ENCODE measurements at regions not wholly inside any gene's neighbourhood (a gene's known extent, or its start where the extent isn't known, plus 50 kb on each side); places are given as distances from the start of the nearest gene placed in this dataset.

DNA sequence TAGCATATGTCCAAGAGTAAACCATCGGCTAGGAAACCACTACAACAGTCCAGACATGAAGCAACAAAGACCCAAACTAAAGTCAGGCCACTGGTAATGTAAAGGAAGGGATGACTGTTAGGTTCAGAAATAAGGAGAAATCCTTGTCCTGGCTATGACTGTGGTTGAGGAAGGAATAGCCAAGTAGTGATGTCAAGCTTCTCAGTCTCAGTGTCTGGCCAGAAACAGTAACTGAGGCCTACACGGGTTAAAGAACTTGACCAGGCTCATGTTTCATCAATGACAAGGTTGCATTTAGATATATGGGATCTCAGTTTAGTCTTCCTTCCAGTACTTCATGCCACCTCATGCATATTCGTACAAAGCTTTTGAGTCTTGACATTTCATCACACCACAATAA is 162.0 kb downstream of the ETAA1 start:
- no peak overlapping the region for H3K27ac ChIP-seq (ENCODE audit: low read length)
- no peak for ATAC-seq
- no peaks in the 10 kb centered on the region for H3K9me3 ChIP-seq (ENCODE audit: control insufficient read depth, low read length)
- H3K27me3 ChIP-seq (ENCODE audit: control insufficient read depth, insufficient read depth), result no peaks in the 10 kb centered on the region
- intact Hi-C loops (cut with DNase I), result no loop called here
- no peaks in the 10 kb centered on the region for H3K4me1 ChIP-seq (ENCODE audit: control insufficient read depth, insufficient read depth, low read length)
- no peak for DNase-seq
- H3K4me3 ChIP-seq (ENCODE audit: low read length), result no peak overlapping the region
- 81% methylated on average over 3 of the region's 3 CpGs for WGBS

DNA sequence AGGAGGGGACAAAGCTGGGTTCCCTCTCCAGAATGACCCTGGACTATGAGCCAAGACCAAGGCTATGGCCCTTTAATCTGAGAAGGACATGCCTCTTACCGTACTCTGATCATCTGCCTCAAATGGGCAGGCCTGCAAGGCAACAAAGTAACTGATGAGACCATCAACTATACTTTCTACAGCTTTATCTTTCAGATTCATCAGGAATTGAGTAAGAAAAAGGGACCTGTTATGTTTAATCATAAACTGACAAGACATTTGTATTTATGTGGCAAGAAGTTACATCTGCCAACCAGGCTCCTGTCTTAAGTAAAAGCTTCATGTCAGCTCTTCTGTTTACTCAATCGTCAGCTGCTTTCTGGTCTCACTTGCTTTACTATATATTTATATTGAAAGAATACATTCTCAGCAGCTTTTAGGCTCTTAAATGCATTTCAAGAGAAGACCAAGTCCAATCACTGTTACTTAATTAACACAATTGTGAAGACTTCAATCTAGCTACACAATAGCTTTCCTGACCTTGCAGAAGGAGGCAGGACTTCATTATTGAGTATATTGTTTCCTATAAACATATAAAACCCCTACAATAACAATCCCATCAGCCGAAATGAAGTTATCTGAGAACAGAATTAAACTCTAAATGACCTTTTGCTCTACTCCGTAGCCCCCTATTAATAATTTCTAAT is 163.8 kb downstream of the ETAA1 start:
- Histone ChIP-seq H3K27me3 (ENCODE audit: control insufficient read depth, insufficient read depth) (no peaks in the 10 kb centered on the region), H3K9me3 (ENCODE audit: control insufficient read depth, low read length) (no peaks in the 10 kb centered on the region), H3K27ac (ENCODE audit: low read length) (peak overlapping the region; percentile 80), H3K4me3 (ENCODE audit: low read length) (no peak overlapping the region), H3K4me1 (ENCODE audit: control insufficient read depth, insufficient read depth, low read length) (peaks cover 2% of the 10 kb centered on the region)
- DNase-seq (no peak), ATAC-seq (no peak)
- intact Hi-C loops (cut with DNase I), result loop anchor here in 1 of 4 donors (10.0 kb wide), 1 partner anchor 84 kb away; no protein-coding TSS in a partner anchor
- WGBS, result 23% methylated on average over 4 of the region's 4 CpGs

DNA sequence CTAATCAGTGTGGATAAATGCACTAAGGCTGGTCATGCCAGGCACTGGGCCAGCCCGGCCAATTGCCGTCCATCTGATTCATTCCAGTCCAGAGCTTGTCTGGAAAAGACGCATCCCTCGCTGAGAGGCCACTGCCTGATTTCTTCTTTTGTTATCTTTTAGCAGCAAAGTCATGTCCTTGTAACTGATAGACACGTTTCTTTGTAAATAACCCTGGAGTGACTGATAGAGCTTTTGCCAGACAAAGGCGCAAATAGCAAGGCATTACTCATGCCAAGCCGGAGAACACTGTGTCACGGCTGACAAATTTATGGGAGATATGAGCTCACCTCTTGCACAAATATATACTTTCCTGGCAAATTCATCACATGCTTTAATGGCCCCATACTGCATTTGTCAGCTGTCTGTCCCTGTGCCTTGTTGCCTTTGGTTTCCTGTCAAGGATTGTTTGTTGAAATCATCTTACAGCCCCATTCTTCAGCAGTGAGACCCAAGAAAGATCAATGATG is 164.4 kb downstream of the ETAA1 start:
- intact Hi-C loops (cut with DNase I), result loop anchor here in 1 of 4 donors (10.0 kb wide), 1 partner anchor 83 kb away; no protein-coding TSS in a partner anchor

DNA sequence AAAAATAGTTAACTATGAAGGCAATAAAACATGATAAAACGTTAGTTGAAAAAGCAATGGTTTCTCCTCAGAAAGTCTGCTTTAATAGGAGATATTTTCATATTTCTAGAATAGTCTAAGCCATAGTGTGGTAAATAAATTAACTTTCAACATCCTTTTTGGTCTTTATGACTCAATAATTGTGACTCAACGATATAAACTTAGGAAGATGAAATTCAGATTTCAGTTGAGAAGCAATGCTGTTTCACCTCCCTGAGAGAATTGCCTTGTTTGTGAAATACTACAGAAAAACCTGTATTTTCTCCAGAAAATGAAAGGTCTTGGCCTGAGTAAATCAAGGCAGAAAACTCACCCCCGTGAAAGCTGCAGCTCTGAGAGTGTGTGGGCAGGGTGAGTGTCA is 166.9 kb downstream of the ETAA1 start:
- 59% methylated on average over 3 of the region's 3 CpGs for WGBS
- Histone ChIP-seq H3K9me3 (ENCODE audit: control insufficient read depth, low read length) (no peaks in the 10 kb centered on the region), H3K4me1 (ENCODE audit: control insufficient read depth, insufficient read depth, low read length) (peaks cover 2% of the 10 kb centered on the region), H3K4me3 (ENCODE audit: low read length) (no peak overlapping the region), H3K27ac (ENCODE audit: low read length) (no peak overlapping the region), H3K27me3 (ENCODE audit: control insufficient read depth, insufficient read depth) (no peaks in the 10 kb centered on the region)
- DNase-seq (no peak), ATAC-seq (no peak)
- intact Hi-C loops (cut with DNase I), result loop anchor here in 1 of 4 donors (10.0 kb wide), 1 partner anchor 81 kb away; no protein-coding TSS in a partner anchor

More for the DNA sequence above, 164.4 kb downstream of the ETAA1 start:
- peaks cover 2% of the 10 kb centered on the region for H3K4me1 ChIP-seq (ENCODE audit: control insufficient read depth, insufficient read depth, low read length)
- WGBS, result 14% methylated on average over 8 of the region's 8 CpGs
- H3K4me3 ChIP-seq (ENCODE audit: low read length), result no peak overlapping the region
- no peaks in the 10 kb centered on the region for H3K9me3 ChIP-seq (ENCODE audit: control insufficient read depth, low read length)
- DNase-seq (peak; percentile 84 to 89 (median 88)), ATAC-seq (peak; percentile 91 to 93)
- H3K27me3 ChIP-seq (ENCODE audit: control insufficient read depth, insufficient read depth), result no peaks in the 10 kb centered on the region
- H3K27ac ChIP-seq (ENCODE audit: low read length), result peak overlapping the region; percentile 80

DNA sequence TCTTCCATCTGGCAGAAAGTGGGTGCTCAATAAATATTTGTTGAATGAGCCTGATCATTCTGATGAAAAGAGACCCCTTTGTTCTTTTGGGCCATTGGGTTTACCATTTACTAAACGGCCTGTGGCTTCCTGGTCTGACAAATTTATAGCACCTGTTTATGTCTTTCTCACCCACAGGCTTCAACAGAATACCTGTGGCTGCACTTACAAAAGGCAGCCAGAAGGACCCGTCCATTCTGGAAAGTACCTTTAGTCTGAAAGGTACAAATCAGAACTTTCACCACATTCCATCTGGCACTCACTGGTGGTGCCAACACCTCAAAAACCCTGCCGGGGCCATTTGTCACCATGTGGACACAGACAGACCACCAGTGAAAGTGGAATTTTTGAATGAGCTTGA is 167.5 kb downstream of the ETAA1 start:
- H3K4me3 ChIP-seq (ENCODE audit: low read length), result no peak overlapping the region
- no peak for DNase-seq
- no peak for ATAC-seq
- no peaks in the 10 kb centered on the region for H3K27me3 ChIP-seq (ENCODE audit: control insufficient read depth, insufficient read depth)
- no peak overlapping the region for H3K27ac ChIP-seq (ENCODE audit: low read length)
- peaks cover 2% of the 10 kb centered on the region for H3K4me1 ChIP-seq (ENCODE audit: control insufficient read depth, insufficient read depth, low read length)
- 68% methylated on average over 3 of the region's 3 CpGs for WGBS
- H3K9me3 ChIP-seq (ENCODE audit: control insufficient read depth, low read length), result no peaks in the 10 kb centered on the region
- intact Hi-C loops (cut with DNase I), result loop anchor here in 1 of 4 donors (10.0 kb wide), 1 partner anchor 80 kb away; no protein-coding TSS in a partner anchor

DNA sequence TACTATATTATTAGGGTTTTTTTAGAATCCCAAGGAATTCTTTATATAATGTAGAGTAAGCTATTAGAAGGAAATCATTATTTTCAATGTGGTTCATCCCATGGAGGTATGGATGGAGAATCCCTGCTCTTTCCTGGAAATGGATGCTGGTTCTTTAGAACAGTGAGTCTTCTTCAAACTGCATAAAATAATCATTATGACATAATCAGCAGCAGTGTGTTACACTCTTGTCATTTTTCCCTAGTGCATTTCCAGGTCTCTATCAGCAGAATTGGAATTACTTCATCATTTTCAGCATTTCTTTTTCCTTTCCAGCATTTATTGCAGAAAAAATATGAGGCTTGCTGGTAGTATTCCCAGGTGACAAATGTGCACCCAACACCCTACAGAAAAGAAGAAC is 168.1 kb downstream of the ETAA1 start:
- ATAC-seq (no peak), DNase-seq (no peak)
- Histone ChIP-seq H3K9me3 (ENCODE audit: control insufficient read depth, low read length) (no peaks in the 10 kb centered on the region), H3K27me3 (ENCODE audit: control insufficient read depth, insufficient read depth) (no peaks in the 10 kb centered on the region), H3K4me3 (ENCODE audit: low read length) (no peak overlapping the region), H3K4me1 (ENCODE audit: control insufficient read depth, insufficient read depth, low read length) (peaks cover 2% of the 10 kb centered on the region), H3K27ac (ENCODE audit: low read length) (no peak overlapping the region)
- intact Hi-C loops (cut with DNase I), result loop anchor here in 1 of 4 donors (10.0 kb wide), 1 partner anchor 80 kb away; no protein-coding TSS in a partner anchor

DNA sequence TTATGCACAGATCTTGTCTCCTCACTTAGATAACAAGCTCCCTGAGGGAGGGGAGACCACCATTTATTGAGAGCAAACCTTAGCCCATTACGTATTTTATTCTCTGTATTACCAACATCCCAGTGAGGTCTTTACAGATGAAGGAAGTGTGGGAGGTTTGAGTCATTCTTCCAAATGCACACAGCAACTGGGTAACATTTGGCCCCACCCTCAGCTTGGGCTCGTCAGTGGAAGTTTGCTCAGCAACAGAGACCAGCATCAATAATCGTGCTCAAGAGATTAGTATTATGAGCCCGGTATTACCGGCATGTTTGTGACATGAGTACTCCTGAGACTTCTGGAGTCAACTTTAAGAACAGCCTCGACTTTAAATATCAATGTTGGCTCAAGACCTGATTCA is 168.6 kb downstream of the ETAA1 start:
- H3K27me3 ChIP-seq (ENCODE audit: control insufficient read depth, insufficient read depth), result no peaks in the 10 kb centered on the region
- peaks cover 2% of the 10 kb centered on the region for H3K4me1 ChIP-seq (ENCODE audit: control insufficient read depth, insufficient read depth, low read length)
- intact Hi-C loops (cut with DNase I), result loop anchor here in 1 of 4 donors (10.0 kb wide), 1 partner anchor 79 kb away; no protein-coding TSS in a partner anchor
- DNase-seq, result peak in 1 of 3 donors; percentile 25
- 56% methylated on average over 6 of the region's 6 CpGs for WGBS
- H3K4me3 ChIP-seq (ENCODE audit: low read length), result no peak overlapping the region
- ATAC-seq, result peak in 1 of 2 donors; percentile 34
- no peaks in the 10 kb centered on the region for H3K9me3 ChIP-seq (ENCODE audit: control insufficient read depth, low read length)
- H3K27ac ChIP-seq (ENCODE audit: low read length), result no peak overlapping the region

DNA sequence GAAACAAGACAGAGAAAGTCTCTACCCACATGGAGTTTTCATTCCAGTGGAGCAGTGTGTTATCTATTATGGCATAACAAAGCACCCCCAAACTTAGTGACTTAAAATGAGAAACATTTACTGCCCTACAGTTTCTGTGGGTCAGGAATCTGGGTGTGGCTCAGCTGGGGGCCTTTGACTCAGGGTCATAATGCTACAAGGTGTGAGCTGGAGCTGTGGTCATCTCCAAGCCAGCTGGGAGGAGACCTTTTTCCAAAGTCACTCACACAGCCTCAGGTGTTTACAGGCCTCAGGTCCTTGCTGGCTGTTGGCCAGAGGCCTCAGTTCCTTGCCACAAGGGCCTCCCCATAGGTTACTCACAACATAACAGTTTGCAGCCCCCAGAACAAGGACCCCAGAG is 169.2 kb downstream of the ETAA1 start:
- intact Hi-C loops (cut with DNase I), result loop anchor here in 1 of 4 donors (10.0 kb wide), 1 partner anchor 79 kb away; no protein-coding TSS in a partner anchor
- DNase-seq (no peak), ATAC-seq (no peak)
- Histone ChIP-seq H3K4me3 (ENCODE audit: low read length) (no peak overlapping the region), H3K27me3 (ENCODE audit: control insufficient read depth, insufficient read depth) (no peaks in the 10 kb centered on the region), H3K9me3 (ENCODE audit: control insufficient read depth, low read length) (no peaks in the 10 kb centered on the region), H3K4me1 (ENCODE audit: control insufficient read depth, insufficient read depth, low read length) (peaks cover 2% of the 10 kb centered on the region), H3K27ac (ENCODE audit: low read length) (no peak overlapping the region)

DNA sequence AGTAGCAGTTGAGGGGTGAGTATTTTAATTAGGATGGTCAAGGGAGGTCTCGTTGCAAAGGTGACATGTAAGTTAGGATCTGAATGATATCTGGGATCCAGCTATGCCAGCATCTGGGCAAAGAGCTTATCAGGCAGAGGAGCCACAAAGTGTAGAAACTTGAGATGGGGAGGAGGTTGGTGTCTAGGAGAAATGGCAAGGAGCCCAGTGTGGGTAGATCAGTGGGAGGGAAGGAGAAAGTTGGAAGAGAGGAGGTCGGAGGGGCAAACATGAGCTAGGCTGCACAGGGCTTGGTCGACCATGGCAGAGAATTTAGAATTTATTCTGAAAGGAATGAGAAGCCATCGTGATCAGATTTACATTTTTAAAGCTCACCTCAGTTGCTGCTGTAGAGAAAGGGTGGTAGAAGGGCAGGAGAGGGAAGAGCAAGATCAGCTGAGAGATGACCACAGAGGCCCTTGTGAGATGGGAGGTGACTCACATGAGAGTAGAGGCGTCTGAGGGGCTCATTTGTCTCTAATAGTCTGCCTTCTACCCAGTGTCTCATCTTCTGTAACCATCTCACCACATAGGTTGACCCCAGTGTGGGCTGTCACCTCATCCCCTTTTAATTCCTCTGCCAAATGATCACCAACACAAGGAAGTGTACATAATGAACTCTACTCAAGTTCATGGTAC is 170.0 kb downstream of the ETAA1 start:
- no peak for ATAC-seq
- WGBS, result 78% methylated on average over 5 of the region's 5 CpGs
- H3K27me3 ChIP-seq (ENCODE audit: control insufficient read depth, insufficient read depth), result no peaks in the 10 kb centered on the region

DNA sequence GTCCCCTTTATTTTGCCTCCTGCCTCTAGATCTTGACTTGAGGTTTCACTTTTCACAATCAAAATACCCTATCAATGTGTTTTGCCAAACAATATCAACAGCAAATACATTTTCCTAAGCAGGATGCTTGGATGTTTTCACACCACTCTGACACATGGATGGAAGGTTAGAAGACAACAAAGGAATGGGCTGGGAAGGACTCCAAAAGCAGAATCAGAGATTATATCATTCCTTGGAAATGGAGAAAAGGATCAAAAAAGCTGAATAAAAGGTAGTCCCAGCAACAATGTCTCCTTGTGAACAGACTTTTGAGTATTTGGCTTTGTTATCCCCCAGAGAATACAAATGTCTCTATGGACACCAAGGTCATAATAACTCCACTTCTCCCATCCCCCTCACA is 170.8 kb downstream of the ETAA1 start:
- Histone ChIP-seq H3K4me1 (ENCODE audit: control insufficient read depth, insufficient read depth, low read length) (peaks cover 2% of the 10 kb centered on the region), H3K27me3 (ENCODE audit: control insufficient read depth, insufficient read depth) (no peaks in the 10 kb centered on the region), H3K27ac (ENCODE audit: low read length) (no peak overlapping the region), H3K9me3 (ENCODE audit: control insufficient read depth, low read length) (no peaks in the 10 kb centered on the region), H3K4me3 (ENCODE audit: low read length) (no peak overlapping the region)
- ATAC-seq (no peak), DNase-seq (no peak)
- intact Hi-C loops (cut with DNase I), result loop anchor here in 1 of 4 donors (10.0 kb wide), 1 partner anchor 77 kb away; no protein-coding TSS in a partner anchor

More for the DNA sequence above, 170.0 kb downstream of the ETAA1 start:
- H3K27ac ChIP-seq (ENCODE audit: low read length), result no peak overlapping the region
- no peaks in the 10 kb centered on the region for H3K9me3 ChIP-seq (ENCODE audit: control insufficient read depth, low read length)
- DNase-seq, result no peak
- H3K4me3 ChIP-seq (ENCODE audit: low read length), result no peak overlapping the region
- intact Hi-C loops (cut with DNase I), result loop anchor here in 1 of 4 donors (10.0 kb wide), 1 partner anchor 78 kb away; no protein-coding TSS in a partner anchor
- H3K4me1 ChIP-seq (ENCODE audit: control insufficient read depth, insufficient read depth, low read length), result peaks cover 2% of the 10 kb centered on the region

DNA sequence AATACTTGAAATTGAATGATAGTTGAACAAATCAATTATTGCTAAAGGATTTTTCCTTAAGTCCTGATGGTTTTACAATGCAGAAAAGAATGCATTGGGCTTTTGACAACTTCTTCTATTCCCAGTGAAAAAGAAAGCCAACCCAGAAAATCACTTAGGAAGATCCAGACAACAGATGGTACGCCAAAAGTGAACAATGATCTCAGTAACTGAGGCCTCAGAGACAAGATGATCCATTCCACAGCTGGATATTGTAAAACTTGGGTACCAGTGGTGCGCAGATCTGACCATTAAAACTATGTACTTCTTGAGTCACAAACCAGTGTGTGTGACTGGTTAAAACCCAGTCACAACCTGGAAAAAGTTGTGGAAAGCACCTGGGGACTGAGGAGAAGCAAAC is 173.5 kb downstream of the ETAA1 start:
- Histone ChIP-seq H3K4me3 (ENCODE audit: low read length) (no peak overlapping the region), H3K27ac (ENCODE audit: low read length) (no peak overlapping the region), H3K9me3 (ENCODE audit: control insufficient read depth, low read length) (no peaks in the 10 kb centered on the region), H3K4me1 (ENCODE audit: control insufficient read depth, insufficient read depth, low read length) (peaks cover 2% of the 10 kb centered on the region), H3K27me3 (ENCODE audit: control insufficient read depth, insufficient read depth) (no peaks in the 10 kb centered on the region)
- 45% methylated on average over 2 of the region's 2 CpGs for WGBS
- intact Hi-C loops (cut with DNase I), result no loop called here
- ATAC-seq, result no peak
- no peak for DNase-seq

Data from right cardiac atrium (tissue), 5 donors.